Liver (tissue), 7 donors: ENCODE measurements at regions not wholly inside any gene's neighbourhood (a gene's known extent, or its start where the extent isn't known, plus 50 kb on each side); places are given as distances from the start of the nearest gene placed in this dataset.

Experiments
- DNase-seq: peaks from one replicate; pipeline ENCODE4 v3.0.0-alpha.2; 2017; ENCODE audit warnings: low spot score
- H3K27ac ChIP-seq, 2 donors: one replicate each; pipeline ENCODE4 v1.7.0; 2013; ENCODE audit warnings: inconsistent platforms in 2 of 2, low read length in 2 of 2, control low read depth in 1 of 2, low read depth in 1 of 2, mild to moderate bottlenecking in 1 of 2
- H3K27me3 ChIP-seq, 4 donors: one replicate each; pipeline versions ENCODE4 v1.6.1 to v1.7.0; 2013; ENCODE audit warnings: low read length in 3 of 4, inconsistent platforms in 1 of 4, mild to moderate bottlenecking in 1 of 4, moderate library complexity in 1 of 4; ENCODE audit not compliant: control insufficient read depth in 4 of 4, insufficient read depth in 4 of 4
- H3K36me3 ChIP-seq, 4 donors: one replicate each; pipeline versions ENCODE4 v1.6.1 to v1.7.0; 2013; ENCODE audit warnings: low read length in 3 of 4, mild to moderate bottlenecking in 3 of 4, low read depth in 1 of 4, moderate library complexity in 1 of 4; ENCODE audit not compliant: control insufficient read depth in 4 of 4, insufficient read depth in 3 of 4
- H3K4me1 ChIP-seq, 4 donors: one replicate each; pipeline versions ENCODE4 v1.6.1 to v1.7.0; 2013; ENCODE audit warnings: low read length in 3 of 4, mild to moderate bottlenecking in 3 of 4, moderate library complexity in 1 of 4; ENCODE audit not compliant: control insufficient read depth in 4 of 4, insufficient read depth in 4 of 4
- H3K4me3 ChIP-seq, 3 donors: one replicate each; pipeline versions ENCODE4 v1.6.1 to v1.7.0; 2013; ENCODE audit warnings: low read length in 3 of 3, control low read depth in 1 of 3, low read depth in 1 of 3, mild to moderate bottlenecking in 1 of 3
- H3K9ac ChIP-seq, 2 donors: one replicate each; pipeline ENCODE4 v1.7.0; 2013; ENCODE audit warnings: low read length in 2 of 2, mild to moderate bottlenecking in 2 of 2, moderate library complexity in 2 of 2, control low read depth in 1 of 2, low read depth in 1 of 2
- H3K9me3 ChIP-seq, 4 donors: one replicate each; pipeline versions ENCODE4 v1.6.1 to v1.7.0; 2013; ENCODE audit warnings: low read length in 3 of 4; ENCODE audit not compliant: control insufficient read depth in 4 of 4
- FOXA1 ChIP-seq: IDR thresholded peaks from 2 replicates; pipeline ENCODE4 v1.6.1; 2016; ENCODE audit warnings: antibody characterized with exemption
- FOXA2 ChIP-seq: IDR thresholded peaks from 2 replicates; pipeline ENCODE4 v1.6.1; 2016; ENCODE audit warnings: antibody characterized with exemption
- HNF4A ChIP-seq, 2 donors: conservative IDR thresholded peaks; 2 replicates each; pipeline ENCODE4 v1.6.1; 2016; ENCODE audit warnings: antibody characterized with exemption in 2 of 2, mild to moderate bottlenecking in 2 of 2
- HNF4G ChIP-seq: IDR thresholded peaks from 2 replicates; pipeline ENCODE4 v1.6.1; 2016; ENCODE audit warnings: antibody characterized with exemption
- JUND ChIP-seq, 2 donors: IDR thresholded peaks; 2 replicates each; pipeline ENCODE4 v1.6.1; 2016; ENCODE audit warnings: antibody characterized with exemption in 2 of 2
- MAX ChIP-seq: IDR thresholded peaks from 2 replicates; pipeline ENCODE4 v1.6.1; 2016; ENCODE audit warnings: antibody characterized with exemption
- NR2F2 ChIP-seq: IDR thresholded peaks from 2 replicates; pipeline ENCODE4 v1.6.1; 2016; ENCODE audit warnings: antibody characterized with exemption
- RAD21 ChIP-seq, 2 donors: IDR thresholded peaks; 2 replicates each; pipeline ENCODE4 v1.6.1; 2016; ENCODE audit warnings: antibody characterized with exemption in 2 of 2, mild to moderate bottlenecking in 2 of 2
- SP1 ChIP-seq: IDR thresholded peaks from 2 replicates; pipeline ENCODE4 v1.6.1; 2018; ENCODE audit warnings: antibody characterized with exemption, mild to moderate bottlenecking
- YY1 ChIP-seq: IDR thresholded peaks from 2 replicates; pipeline ENCODE4 v1.6.1; 2016; ENCODE audit warnings: antibody characterized with exemption, mild to moderate bottlenecking
- WGBS: extraction: QIAGEN DNeasy Blood & Tissue Kit; methylation state at CpG from one replicate; pipeline ENCODE4 v1.1.7; 2013; 5-methylcytosine and 5-hydroxymethylcytosine counted together
- TF ChIP-seq, protein P1 (sequence below): IDR thresholded peaks from 2 replicates; pipeline ENCODE4 v1.6.1; 2016; ENCODE audit warnings: antibody characterized with exemption, mild to moderate bottlenecking
- TF ChIP-seq, protein P2 (sequence below): IDR thresholded peaks from 2 replicates; pipeline ENCODE4 v1.6.1; 2016; ENCODE audit warnings: antibody characterized with exemption
- TF ChIP-seq, protein P3 (sequence below): IDR thresholded peaks from 2 replicates; pipeline ENCODE4 v1.6.1; 2016; ENCODE audit warnings: antibody characterized with exemption
- donor health status: healthy.
- donor health status: healthy.
- donor health status: healthy.
- donor health status: healthy.

GRCh38 chr3:152586974-152587373 lies 248.0 kb upstream of the P2RY1 start:
- TF ChIP-seq FOXA1 (no peak), SP1 (no peak), HNF4A (conservative IDR thresholded peaks at IDR 0.05) (no peak), HNF4G (no peak), FOXA2 (no peak), RAD21 (IDR thresholded peaks at IDR 0.05) (no peak), JUND (IDR thresholded peaks at IDR 0.05) (no peak)
- TF ChIP-seq, protein P1, sequence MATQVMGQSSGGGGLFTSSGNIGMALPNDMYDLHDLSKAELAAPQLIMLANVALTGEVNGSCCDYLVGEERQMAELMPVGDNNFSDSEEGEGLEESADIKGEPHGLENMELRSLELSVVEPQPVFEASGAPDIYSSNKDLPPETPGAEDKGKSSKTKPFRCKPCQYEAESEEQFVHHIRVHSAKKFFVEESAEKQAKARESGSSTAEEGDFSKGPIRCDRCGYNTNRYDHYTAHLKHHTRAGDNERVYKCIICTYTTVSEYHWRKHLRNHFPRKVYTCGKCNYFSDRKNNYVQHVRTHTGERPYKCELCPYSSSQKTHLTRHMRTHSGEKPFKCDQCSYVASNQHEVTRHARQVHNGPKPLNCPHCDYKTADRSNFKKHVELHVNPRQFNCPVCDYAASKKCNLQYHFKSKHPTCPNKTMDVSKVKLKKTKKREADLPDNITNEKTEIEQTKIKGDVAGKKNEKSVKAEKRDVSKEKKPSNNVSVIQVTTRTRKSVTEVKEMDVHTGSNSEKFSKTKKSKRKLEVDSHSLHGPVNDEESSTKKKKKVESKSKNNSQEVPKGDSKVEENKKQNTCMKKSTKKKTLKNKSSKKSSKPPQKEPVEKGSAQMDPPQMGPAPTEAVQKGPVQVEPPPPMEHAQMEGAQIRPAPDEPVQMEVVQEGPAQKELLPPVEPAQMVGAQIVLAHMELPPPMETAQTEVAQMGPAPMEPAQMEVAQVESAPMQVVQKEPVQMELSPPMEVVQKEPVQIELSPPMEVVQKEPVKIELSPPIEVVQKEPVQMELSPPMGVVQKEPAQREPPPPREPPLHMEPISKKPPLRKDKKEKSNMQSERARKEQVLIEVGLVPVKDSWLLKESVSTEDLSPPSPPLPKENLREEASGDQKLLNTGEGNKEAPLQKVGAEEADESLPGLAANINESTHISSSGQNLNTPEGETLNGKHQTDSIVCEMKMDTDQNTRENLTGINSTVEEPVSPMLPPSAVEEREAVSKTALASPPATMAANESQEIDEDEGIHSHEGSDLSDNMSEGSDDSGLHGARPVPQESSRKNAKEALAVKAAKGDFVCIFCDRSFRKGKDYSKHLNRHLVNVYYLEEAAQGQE = no peak
- TF ChIP-seq, protein P2, sequence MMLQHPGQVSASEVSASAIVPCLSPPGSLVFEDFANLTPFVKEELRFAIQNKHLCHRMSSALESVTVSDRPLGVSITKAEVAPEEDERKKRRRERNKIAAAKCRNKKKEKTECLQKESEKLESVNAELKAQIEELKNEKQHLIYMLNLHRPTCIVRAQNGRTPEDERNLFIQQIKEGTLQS = no peak
- TF ChIP-seq, protein P3, sequence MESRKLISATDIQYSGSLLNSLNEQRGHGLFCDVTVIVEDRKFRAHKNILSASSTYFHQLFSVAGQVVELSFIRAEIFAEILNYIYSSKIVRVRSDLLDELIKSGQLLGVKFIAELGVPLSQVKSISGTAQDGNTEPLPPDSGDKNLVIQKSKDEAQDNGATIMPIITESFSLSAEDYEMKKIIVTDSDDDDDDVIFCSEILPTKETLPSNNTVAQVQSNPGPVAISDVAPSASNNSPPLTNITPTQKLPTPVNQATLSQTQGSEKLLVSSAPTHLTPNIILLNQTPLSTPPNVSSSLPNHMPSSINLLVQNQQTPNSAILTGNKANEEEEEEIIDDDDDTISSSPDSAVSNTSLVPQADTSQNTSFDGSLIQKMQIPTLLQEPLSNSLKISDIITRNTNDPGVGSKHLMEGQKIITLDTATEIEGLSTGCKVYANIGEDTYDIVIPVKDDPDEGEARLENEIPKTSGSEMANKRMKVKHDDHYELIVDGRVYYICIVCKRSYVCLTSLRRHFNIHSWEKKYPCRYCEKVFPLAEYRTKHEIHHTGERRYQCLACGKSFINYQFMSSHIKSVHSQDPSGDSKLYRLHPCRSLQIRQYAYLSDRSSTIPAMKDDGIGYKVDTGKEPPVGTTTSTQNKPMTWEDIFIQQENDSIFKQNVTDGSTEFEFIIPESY = no peak
- Histone ChIP-seq H3K9me3 (no peaks in the 10 kb centered on the region), H3K36me3 (no peaks in the 10 kb centered on the region), H3K9ac (no peak overlapping the region), H3K4me3 (no peak overlapping the region), H3K27ac (no peak overlapping the region), H3K4me1 (no peaks in the 10 kb centered on the region), H3K27me3 (no peaks in the 10 kb centered on the region)
- WGBS = 88% methylated on average over 4 of the region's 4 CpGs
- DNase-seq = no peak

- H3K9ac ChIP-seq = no peak overlapping the region
- H3K27ac ChIP-seq = no peak overlapping the region
- H3K9me3 ChIP-seq = no peaks in the 10 kb centered on the region
- no peaks in the 10 kb centered on the region for H3K36me3 ChIP-seq
- DNase-seq = no peak
- no peak overlapping the region for H3K4me3 ChIP-seq
- H3K4me1 ChIP-seq = no peaks in the 10 kb centered on the region
- no peaks in the 10 kb centered on the region for H3K27me3 ChIP-seq
- TF ChIP-seq, protein P2 = no peak
- no peak for TF ChIP-seq HNF4G
- TF ChIP-seq, protein P3 = no peak
- TF ChIP-seq MAX = no peak
- no peak for TF ChIP-seq FOXA1
- TF ChIP-seq YY1 = no peak
- TF ChIP-seq HNF4A (conservative IDR thresholded peaks at IDR 0.05) = no peak
- TF ChIP-seq, protein P1 = no peak
- TF ChIP-seq RAD21 (IDR thresholded peaks at IDR 0.05) = no peak
- no peak for TF ChIP-seq NR2F2
- whole genome bisulfite sequencing = 75% methylated on average over 1 of the region's 1 CpG
Observed at GRCh38 chr3:152587861-152588260, 247.1 kb upstream of the P2RY1 start.
